ENCODE measurements at regions not wholly inside any gene's neighbourhood (a gene's known extent, or its start where the extent isn't known, plus 50 kb on each side); places are given as distances from the start of the nearest gene placed in this dataset.

DNA sequence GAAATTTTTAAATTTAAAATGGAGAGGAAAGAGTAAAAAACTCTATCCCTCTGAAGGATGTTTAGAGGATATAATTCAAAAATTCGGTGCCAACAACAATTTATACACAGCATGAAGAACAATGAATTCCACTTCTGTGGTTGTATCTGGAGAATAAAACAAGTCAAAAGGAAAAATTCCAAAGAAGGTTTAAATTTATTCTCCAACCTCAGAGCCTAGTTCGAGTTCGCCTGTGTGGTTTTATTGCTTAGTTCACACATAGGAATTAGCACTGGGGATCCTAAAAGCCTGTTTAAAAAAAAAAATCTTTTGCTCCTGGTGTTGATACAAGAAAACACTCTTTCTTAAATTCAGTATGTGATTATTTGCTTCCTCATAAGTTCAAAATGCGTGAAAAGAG lies 79.2 kb downstream of the LLPH start:
- DNase-seq = no peak
- Histone ChIP-seq H3K4me3 (ENCODE audit: low read length) (no peak overlapping the region), H3K27me3 (ENCODE audit: control insufficient read depth, insufficient read depth, low read length, poor library complexity, severe bottlenecking) (peaks cover 33% of the 10 kb centered on the region), H3K4me1 (ENCODE audit: control insufficient read depth, insufficient read depth, low read length) (peaks cover 17% of the 10 kb centered on the region), H3K27ac (ENCODE audit: low read depth, low read length) (no peak overlapping the region), H3K36me3 (ENCODE audit: control insufficient read depth, insufficient read depth, low read length) (no peaks in the 10 kb centered on the region), H3K9me3 (ENCODE audit: control insufficient read depth, low read length) (no peaks in the 10 kb centered on the region), H3K9ac (ENCODE audit: extremely low read depth, low read length, poor library complexity, severe bottlenecking) (no peak overlapping the region)
- no peak overlapping the region for H3K4me3 Mint-ChIP-seq
- 71 to 83% methylated on average over 1 to 3 of the region's 4 CpGs for WGBS, 2 experiments (ENCODE audit: insufficient coverage in 1 of 2, insufficient read length in 1 of 2)
- peaks cover 21% of the 10 kb centered on the region for H3K27me3 Mint-ChIP-seq (ENCODE audit: insufficient read depth)
- TF ChIP-seq, protein P1, sequence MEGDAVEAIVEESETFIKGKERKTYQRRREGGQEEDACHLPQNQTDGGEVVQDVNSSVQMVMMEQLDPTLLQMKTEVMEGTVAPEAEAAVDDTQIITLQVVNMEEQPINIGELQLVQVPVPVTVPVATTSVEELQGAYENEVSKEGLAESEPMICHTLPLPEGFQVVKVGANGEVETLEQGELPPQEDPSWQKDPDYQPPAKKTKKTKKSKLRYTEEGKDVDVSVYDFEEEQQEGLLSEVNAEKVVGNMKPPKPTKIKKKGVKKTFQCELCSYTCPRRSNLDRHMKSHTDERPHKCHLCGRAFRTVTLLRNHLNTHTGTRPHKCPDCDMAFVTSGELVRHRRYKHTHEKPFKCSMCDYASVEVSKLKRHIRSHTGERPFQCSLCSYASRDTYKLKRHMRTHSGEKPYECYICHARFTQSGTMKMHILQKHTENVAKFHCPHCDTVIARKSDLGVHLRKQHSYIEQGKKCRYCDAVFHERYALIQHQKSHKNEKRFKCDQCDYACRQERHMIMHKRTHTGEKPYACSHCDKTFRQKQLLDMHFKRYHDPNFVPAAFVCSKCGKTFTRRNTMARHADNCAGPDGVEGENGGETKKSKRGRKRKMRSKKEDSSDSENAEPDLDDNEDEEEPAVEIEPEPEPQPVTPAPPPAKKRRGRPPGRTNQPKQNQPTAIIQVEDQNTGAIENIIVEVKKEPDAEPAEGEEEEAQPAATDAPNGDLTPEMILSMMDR (conservative IDR thresholded peaks at IDR 0.05) = no peak
- H3K4me1 Mint-ChIP-seq = peaks cover 25% of the 10 kb centered on the region
- H3K36me3 Mint-ChIP-seq (ENCODE audit: low read depth) = no peaks in the 10 kb centered on the region
- H3K27ac Mint-ChIP-seq = no peak overlapping the region
- no peaks in the 10 kb centered on the region for H3K9me3 Mint-ChIP-seq

GRCh38 chr12:66050610-66051009 lies 79.9 kb downstream of the LLPH start:
- Mint-ChIP-seq H3K36me3 (ENCODE audit: low read depth) (no peaks in the 10 kb centered on the region), H3K27me3 (ENCODE audit: insufficient read depth) (peaks cover 27% of the 10 kb centered on the region), H3K27ac (no peak overlapping the region), H3K4me1 (peaks cover 25% of the 10 kb centered on the region), H3K4me3 (no peak overlapping the region), H3K9me3 (no peaks in the 10 kb centered on the region)
- no peak for DNase-seq
- Histone ChIP-seq H3K4me1 (ENCODE audit: control insufficient read depth, insufficient read depth, low read length) (peaks cover 17% of the 10 kb centered on the region), H3K27me3 (ENCODE audit: control insufficient read depth, insufficient read depth, low read length, poor library complexity, severe bottlenecking) (peaks cover 34% of the 10 kb centered on the region), H3K36me3 (ENCODE audit: control insufficient read depth, insufficient read depth, low read length) (no peaks in the 10 kb centered on the region), H3K9me3 (ENCODE audit: control insufficient read depth, low read length) (no peaks in the 10 kb centered on the region), H3K4me3 (ENCODE audit: low read length) (no peak overlapping the region), H3K9ac (ENCODE audit: extremely low read depth, low read length, poor library complexity, severe bottlenecking) (no peak overlapping the region), H3K27ac (ENCODE audit: low read depth, low read length) (no peak overlapping the region)
- 100% methylated on average over 1 of the region's 1 CpG; no CpG with 5 or more reads in 1 of the 2 experiments for WGBS, 2 experiments (ENCODE audit: insufficient coverage in 1 of 2, insufficient read length in 1 of 2)
- TF ChIP-seq, protein P1 (conservative IDR thresholded peaks at IDR 0.05) = no peak

DNA sequence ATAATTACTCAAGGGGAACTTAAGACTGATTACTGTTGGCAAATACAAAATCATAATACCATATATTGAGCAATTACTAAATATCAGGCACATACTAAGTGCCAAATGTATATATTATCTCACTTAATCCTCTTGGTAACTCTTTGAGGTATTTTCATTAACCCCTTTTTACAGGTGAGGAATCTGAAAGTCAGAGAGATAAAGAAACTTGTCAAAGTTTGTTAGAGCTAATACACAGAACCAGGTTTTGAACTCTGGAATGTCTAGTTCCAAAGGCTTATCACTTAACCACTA lies 80.3 kb downstream of the LLPH start:
- Mint-ChIP-seq H3K9me3 (no peaks in the 10 kb centered on the region), H3K27ac (no peak overlapping the region), H3K4me1 (peaks cover 25% of the 10 kb centered on the region), H3K4me3 (no peak overlapping the region), H3K36me3 (ENCODE audit: low read depth) (no peaks in the 10 kb centered on the region), H3K27me3 (ENCODE audit: insufficient read depth) (peaks cover 30% of the 10 kb centered on the region)
- peaks cover 37% of the 10 kb centered on the region for H3K27me3 ChIP-seq (ENCODE audit: control insufficient read depth, insufficient read depth, low read length, poor library complexity, severe bottlenecking)
- H3K27ac ChIP-seq (ENCODE audit: low read depth, low read length) = no peak overlapping the region
- no peaks in the 10 kb centered on the region for H3K36me3 ChIP-seq (ENCODE audit: control insufficient read depth, insufficient read depth, low read length)
- no peaks in the 10 kb centered on the region for H3K9me3 ChIP-seq (ENCODE audit: control insufficient read depth, low read length)
- TF ChIP-seq, protein P1 (conservative IDR thresholded peaks at IDR 0.05) = no peak
- no peak overlapping the region for H3K4me3 ChIP-seq (ENCODE audit: low read length)
- peaks cover 17% of the 10 kb centered on the region for H3K4me1 ChIP-seq (ENCODE audit: control insufficient read depth, insufficient read depth, low read length)
- no peak for DNase-seq
- H3K9ac ChIP-seq (ENCODE audit: extremely low read depth, low read length, poor library complexity, severe bottlenecking) = no peak overlapping the region

All from endodermal cell (in vitro differentiated cells).